SU-DHL-6 (cell line): ENCODE measurements at regions not wholly inside any gene's neighbourhood (a gene's known extent, or its start where the extent isn't known, plus 50 kb on each side); places are given as distances from the start of the nearest gene placed in this dataset.

Experiments
- EZH2phosphoT487 ChIP-seq: fragments of 200-600 bp; sonication (generic), shearing (Covaris generic); conservative IDR thresholded peaks from 2 replicates; pipeline ENCODE4 v1.6.1; 2018; ENCODE audit warnings: mild to moderate bottlenecking, antibody characterized with exemption, low read length, moderate library complexity, mixed read lengths
- TF ChIP-seq, protein P1 (sequence below): fragments of 200-600 bp; sonication (generic); IDR thresholded peaks from one replicate; pipeline ENCODE4 v1.5.1; 2017; ENCODE audit warnings: antibody characterized with exemption, mild to moderate bottlenecking, low read length, moderate library complexity; ENCODE audit not compliant: insufficient read depth, poor library complexity, severe bottlenecking

DNA sequence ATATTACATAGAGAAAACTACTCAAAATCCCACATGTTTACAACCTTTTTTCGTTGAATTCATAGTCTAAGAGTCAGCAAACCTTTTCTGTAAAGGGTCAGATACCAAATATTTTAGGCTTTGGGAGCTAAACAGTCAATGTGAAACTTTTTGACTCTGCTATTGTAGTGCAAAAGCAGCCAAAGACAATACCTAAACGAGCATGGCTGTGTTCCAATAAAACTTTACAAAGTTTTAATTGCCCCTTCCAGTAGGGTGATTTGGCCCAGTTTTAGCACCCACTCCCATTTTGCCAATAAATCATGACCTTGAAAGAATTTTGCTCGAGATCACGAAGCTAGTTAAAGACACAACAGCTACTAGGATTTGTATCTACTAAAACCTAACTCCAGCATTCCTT lies 147.2 kb downstream of the ANKRD50 start:
- TF ChIP-seq, protein P1, sequence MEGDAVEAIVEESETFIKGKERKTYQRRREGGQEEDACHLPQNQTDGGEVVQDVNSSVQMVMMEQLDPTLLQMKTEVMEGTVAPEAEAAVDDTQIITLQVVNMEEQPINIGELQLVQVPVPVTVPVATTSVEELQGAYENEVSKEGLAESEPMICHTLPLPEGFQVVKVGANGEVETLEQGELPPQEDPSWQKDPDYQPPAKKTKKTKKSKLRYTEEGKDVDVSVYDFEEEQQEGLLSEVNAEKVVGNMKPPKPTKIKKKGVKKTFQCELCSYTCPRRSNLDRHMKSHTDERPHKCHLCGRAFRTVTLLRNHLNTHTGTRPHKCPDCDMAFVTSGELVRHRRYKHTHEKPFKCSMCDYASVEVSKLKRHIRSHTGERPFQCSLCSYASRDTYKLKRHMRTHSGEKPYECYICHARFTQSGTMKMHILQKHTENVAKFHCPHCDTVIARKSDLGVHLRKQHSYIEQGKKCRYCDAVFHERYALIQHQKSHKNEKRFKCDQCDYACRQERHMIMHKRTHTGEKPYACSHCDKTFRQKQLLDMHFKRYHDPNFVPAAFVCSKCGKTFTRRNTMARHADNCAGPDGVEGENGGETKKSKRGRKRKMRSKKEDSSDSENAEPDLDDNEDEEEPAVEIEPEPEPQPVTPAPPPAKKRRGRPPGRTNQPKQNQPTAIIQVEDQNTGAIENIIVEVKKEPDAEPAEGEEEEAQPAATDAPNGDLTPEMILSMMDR: no peak
- TF ChIP-seq EZH2phosphoT487: no peak
